ENCODE measurements at regions not wholly inside any gene's neighbourhood (a gene's known extent, or its start where the extent isn't known, plus 50 kb on each side); places are given as distances from the start of the nearest gene placed in this dataset.

DNA sequence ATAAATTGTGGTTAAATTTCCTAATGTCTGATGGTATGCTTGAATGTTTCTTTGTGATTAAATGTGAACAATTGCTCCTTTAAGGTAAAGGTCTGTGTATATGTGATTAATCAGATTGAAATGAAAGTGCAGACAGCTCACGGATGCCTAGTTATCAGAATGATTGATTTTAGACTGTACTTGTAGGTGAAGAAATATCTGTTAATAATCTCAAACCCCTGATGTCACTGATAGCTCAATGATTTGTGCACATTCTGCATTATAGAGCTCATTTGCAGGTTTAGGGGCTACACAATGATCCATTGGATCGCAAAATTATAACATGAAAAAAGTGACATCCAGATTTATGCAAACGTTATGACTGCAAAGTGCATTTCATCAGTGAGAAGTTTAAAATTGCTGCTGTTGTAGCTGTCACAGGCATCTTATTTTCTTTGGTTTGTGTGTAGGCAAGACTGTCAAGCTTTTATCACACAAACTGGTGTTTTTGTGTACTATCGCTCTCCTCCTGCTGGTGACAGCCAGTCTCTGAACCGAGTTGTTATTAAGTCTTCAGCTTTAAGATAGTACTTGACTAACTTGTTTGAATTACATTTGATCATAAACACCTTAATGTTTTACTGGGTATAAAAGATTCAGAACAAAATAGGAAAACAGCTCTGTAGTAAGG is 103.4 kb upstream of the RMST start:
- no peaks in the 10 kb centered on the region for H3K4me1 ChIP-seq (ENCODE audit: low read length)
- DNase-seq = no peak
- H3K4me3 ChIP-seq (ENCODE audit: low read length) = no peak overlapping the region
- TF ChIP-seq EZH2 (optimal IDR thresholded peaks at IDR 0.05; ENCODE audit: low read depth, low read length) (no peak), EZH2phosphoT487 (IDR thresholded peaks at IDR 0.05; ENCODE audit: low read length) (no peak)
- no peaks in the 10 kb centered on the region for H3K27me3 ChIP-seq (replicated peaks; ENCODE audit: insufficient read depth, low read length)
- H3K79me2 ChIP-seq (ENCODE audit: low read length) = no peaks in the 10 kb centered on the region
- H3K9me2 ChIP-seq (replicated peaks; ENCODE audit: insufficient read depth, low read length) = no peaks in the 10 kb centered on the region
- H2AFZ ChIP-seq (ENCODE audit: low read length) = no peak overlapping the region
- no peak overlapping the region for H3K4me2 ChIP-seq (ENCODE audit: low read depth, low read length)
- no peaks in the 10 kb centered on the region for H4K20me1 ChIP-seq (ENCODE audit: insufficient read depth, low read length)
- no peaks in the 10 kb centered on the region for H3K9me3 ChIP-seq (replicated peaks; ENCODE audit: insufficient read depth, low read length)
- no peak overlapping the region for H3K9ac ChIP-seq (ENCODE audit: low read length)
- no peaks in the 10 kb centered on the region for H3F3A ChIP-seq (ENCODE audit: insufficient read depth, low read length)
- H3K27ac ChIP-seq (ENCODE audit: low read length) = no peak overlapping the region
- H3K36me3 ChIP-seq (replicated peaks; ENCODE audit: insufficient read depth, low read length) = no peaks in the 10 kb centered on the region

DNA sequence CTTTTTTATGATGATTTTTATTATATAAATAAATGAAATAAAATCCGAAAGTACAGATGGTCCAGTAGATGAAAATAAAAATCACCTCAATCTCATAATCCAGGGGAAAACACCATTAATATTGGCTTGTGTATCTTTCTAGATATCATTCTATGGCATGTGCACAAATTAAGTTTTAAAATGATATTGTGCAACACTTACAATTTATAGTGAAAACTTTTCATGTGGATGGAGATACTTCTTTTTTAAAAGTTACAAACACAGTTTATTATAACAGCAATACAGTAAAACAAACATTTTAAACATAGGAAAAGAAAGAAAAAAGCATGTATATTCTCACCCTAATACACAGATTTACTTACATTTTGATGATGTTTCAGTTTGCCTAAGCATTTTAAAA is 98.9 kb upstream of the RMST start:
- Histone ChIP-seq H4K20me1 (ENCODE audit: insufficient read depth, low read length) (no peaks in the 10 kb centered on the region), H3K36me3 (replicated peaks; ENCODE audit: insufficient read depth, low read length) (no peaks in the 10 kb centered on the region), H3K4me1 (ENCODE audit: low read length) (no peaks in the 10 kb centered on the region), H3K4me3 (ENCODE audit: low read length) (no peak overlapping the region), H3K27me3 (replicated peaks; ENCODE audit: insufficient read depth, low read length) (no peaks in the 10 kb centered on the region), H3K9me2 (replicated peaks; ENCODE audit: insufficient read depth, low read length) (no peaks in the 10 kb centered on the region), H3K9me3 (replicated peaks; ENCODE audit: insufficient read depth, low read length) (no peaks in the 10 kb centered on the region), H3K27ac (ENCODE audit: low read length) (no peak overlapping the region), H3F3A (ENCODE audit: insufficient read depth, low read length) (no peaks in the 10 kb centered on the region), H3K4me2 (ENCODE audit: low read depth, low read length) (no peak overlapping the region), H3K9ac (ENCODE audit: low read length) (no peak overlapping the region), H2AFZ (ENCODE audit: low read length) (no peak overlapping the region), H3K79me2 (ENCODE audit: low read length) (no peaks in the 10 kb centered on the region)
- no peak for DNase-seq
- no peak for TF ChIP-seq EZH2phosphoT487 (IDR thresholded peaks at IDR 0.05; ENCODE audit: low read length)
- TF ChIP-seq EZH2 (optimal IDR thresholded peaks at IDR 0.05; ENCODE audit: low read depth, low read length) = no peak
- TF ChIP-seq, protein P1, sequence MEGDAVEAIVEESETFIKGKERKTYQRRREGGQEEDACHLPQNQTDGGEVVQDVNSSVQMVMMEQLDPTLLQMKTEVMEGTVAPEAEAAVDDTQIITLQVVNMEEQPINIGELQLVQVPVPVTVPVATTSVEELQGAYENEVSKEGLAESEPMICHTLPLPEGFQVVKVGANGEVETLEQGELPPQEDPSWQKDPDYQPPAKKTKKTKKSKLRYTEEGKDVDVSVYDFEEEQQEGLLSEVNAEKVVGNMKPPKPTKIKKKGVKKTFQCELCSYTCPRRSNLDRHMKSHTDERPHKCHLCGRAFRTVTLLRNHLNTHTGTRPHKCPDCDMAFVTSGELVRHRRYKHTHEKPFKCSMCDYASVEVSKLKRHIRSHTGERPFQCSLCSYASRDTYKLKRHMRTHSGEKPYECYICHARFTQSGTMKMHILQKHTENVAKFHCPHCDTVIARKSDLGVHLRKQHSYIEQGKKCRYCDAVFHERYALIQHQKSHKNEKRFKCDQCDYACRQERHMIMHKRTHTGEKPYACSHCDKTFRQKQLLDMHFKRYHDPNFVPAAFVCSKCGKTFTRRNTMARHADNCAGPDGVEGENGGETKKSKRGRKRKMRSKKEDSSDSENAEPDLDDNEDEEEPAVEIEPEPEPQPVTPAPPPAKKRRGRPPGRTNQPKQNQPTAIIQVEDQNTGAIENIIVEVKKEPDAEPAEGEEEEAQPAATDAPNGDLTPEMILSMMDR (IDR thresholded peaks at IDR 0.05; ENCODE audit: low read length) = no peak

DNA sequence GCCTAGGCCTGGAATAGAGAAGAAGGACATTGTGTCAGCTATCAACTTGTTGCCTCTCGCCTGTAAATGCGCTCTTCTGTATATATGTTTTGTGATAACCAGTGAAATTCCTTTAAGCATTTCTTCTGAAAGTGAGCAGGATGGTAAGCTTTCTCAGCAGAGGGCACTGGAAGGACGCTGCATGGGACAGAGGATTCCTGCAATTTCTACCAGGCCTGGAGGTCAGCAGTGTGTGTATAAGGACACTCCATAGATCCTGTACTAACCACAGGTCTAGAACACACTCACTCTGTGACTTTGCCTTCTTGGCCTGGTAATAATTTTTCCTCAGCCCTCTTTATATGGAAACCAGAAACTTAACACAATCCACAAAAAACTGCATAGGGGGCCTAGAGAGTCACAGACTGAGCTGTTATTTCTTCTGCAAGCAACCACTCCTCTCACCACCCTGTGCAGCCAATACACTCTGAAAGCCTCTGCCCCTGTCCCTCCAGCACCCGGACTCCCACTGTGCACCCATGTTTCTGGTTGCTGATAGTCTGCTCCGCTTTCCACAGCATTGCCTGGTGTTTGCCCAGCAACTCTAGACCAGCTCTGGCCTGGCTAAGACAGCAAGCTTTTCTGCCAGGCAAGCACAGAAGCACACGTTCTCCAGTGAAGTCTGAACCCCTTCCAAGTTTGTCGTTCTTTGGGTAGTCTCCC is 94.0 kb upstream of the RMST start:
- TF ChIP-seq EZH2 (optimal IDR thresholded peaks at IDR 0.05; ENCODE audit: low read depth, low read length) (no peak), EZH2phosphoT487 (IDR thresholded peaks at IDR 0.05; ENCODE audit: low read length) (no peak)
- TF ChIP-seq, protein P1 (IDR thresholded peaks at IDR 0.05; ENCODE audit: low read length) = no peak
- Histone ChIP-seq H3K9me3 (replicated peaks; ENCODE audit: insufficient read depth, low read length) (no peaks in the 10 kb centered on the region), H3K9me2 (replicated peaks; ENCODE audit: insufficient read depth, low read length) (no peaks in the 10 kb centered on the region), H3K4me1 (ENCODE audit: low read length) (no peaks in the 10 kb centered on the region), H3K27ac (ENCODE audit: low read length) (no peak overlapping the region), H2AFZ (ENCODE audit: low read length) (no peak overlapping the region), H3K27me3 (replicated peaks; ENCODE audit: insufficient read depth, low read length) (no peaks in the 10 kb centered on the region), H3K9ac (ENCODE audit: low read length) (no peak overlapping the region), H3K4me2 (ENCODE audit: low read depth, low read length) (no peak overlapping the region), H3K79me2 (ENCODE audit: low read length) (no peaks in the 10 kb centered on the region), H3F3A (ENCODE audit: insufficient read depth, low read length) (no peaks in the 10 kb centered on the region), H4K20me1 (ENCODE audit: insufficient read depth, low read length) (no peaks in the 10 kb centered on the region), H3K36me3 (replicated peaks; ENCODE audit: insufficient read depth, low read length) (no peaks in the 10 kb centered on the region), H3K4me3 (ENCODE audit: low read length) (no peak overlapping the region)
- no peak for DNase-seq

DNA sequence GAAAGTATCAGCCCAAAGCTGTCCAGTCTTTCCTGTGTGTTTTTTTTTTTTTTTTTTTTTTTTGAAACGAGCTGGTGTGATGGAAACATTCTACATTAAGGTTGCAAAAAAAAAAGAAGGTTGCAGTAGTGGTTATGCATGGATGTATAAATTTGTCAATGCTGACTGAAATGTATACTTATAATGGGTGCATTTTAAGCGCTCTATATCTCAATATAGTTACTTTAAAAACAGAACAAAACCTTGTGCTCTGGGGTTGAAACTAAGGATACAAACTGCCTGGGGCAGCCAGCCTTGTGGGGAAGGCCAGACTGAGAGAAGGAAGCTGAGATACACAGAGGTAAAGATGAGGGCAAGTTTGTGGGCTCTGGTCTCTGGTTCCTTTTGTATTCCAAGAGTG is 87.3 kb upstream of the RMST start:
- Histone ChIP-seq H3K4me1 (ENCODE audit: low read length) (no peaks in the 10 kb centered on the region), H3K4me2 (ENCODE audit: low read depth, low read length) (no peak overlapping the region), H4K20me1 (ENCODE audit: insufficient read depth, low read length) (no peaks in the 10 kb centered on the region), H3K27me3 (replicated peaks; ENCODE audit: insufficient read depth, low read length) (no peaks in the 10 kb centered on the region), H3K9me3 (replicated peaks; ENCODE audit: insufficient read depth, low read length) (no peaks in the 10 kb centered on the region), H3K36me3 (replicated peaks; ENCODE audit: insufficient read depth, low read length) (no peaks in the 10 kb centered on the region), H3K9me2 (replicated peaks; ENCODE audit: insufficient read depth, low read length) (no peaks in the 10 kb centered on the region), H3K4me3 (ENCODE audit: low read length) (no peak overlapping the region), H3K27ac (ENCODE audit: low read length) (no peak overlapping the region), H3K79me2 (ENCODE audit: low read length) (no peaks in the 10 kb centered on the region), H3F3A (ENCODE audit: insufficient read depth, low read length) (no peaks in the 10 kb centered on the region), H3K9ac (ENCODE audit: low read length) (no peak overlapping the region), H2AFZ (ENCODE audit: low read length) (no peak overlapping the region)
- no peak for DNase-seq
- TF ChIP-seq EZH2phosphoT487 (IDR thresholded peaks at IDR 0.05; ENCODE audit: low read length) = no peak

Measured in MM.1S (cell line).